Osteocyte (in vitro differentiated cells): ENCODE measurements at regions not wholly inside any gene's neighbourhood (a gene's known extent, or its start where the extent isn't known, plus 50 kb on each side); places are given as distances from the start of the nearest gene placed in this dataset.

ENCODE experiments used
- DNase-seq: peaks from one replicate; pipeline ENCODE4 v3.0.0; 2021; ENCODE audit warnings: mixed read lengths; ENCODE audit not compliant: unreplicated experiment; ENCODE audit errors: extremely low spot score
- H3K27ac Mint-ChIP-seq: one replicate; pipeline ENCODE4 v1.8.0; 2021; ENCODE audit warnings: mild to moderate bottlenecking, mixed read lengths; ENCODE audit not compliant: unreplicated experiment
- H3K27me3 Mint-ChIP-seq: one replicate; pipeline ENCODE4 v1.8.0; 2021; ENCODE audit warnings: mixed read lengths; ENCODE audit not compliant: unreplicated experiment
- H3K36me3 Mint-ChIP-seq: one replicate; pipeline ENCODE4 v1.8.0; 2021; ENCODE audit warnings: mixed read lengths; ENCODE audit not compliant: unreplicated experiment
- H3K4me1 Mint-ChIP-seq: one replicate; pipeline ENCODE4 v1.8.0; 2021; ENCODE audit warnings: mixed read lengths; ENCODE audit not compliant: unreplicated experiment
- H3K4me3 Mint-ChIP-seq: one replicate; pipeline ENCODE4 v1.8.0; 2021; ENCODE audit warnings: mild to moderate bottlenecking, moderate library complexity, mixed read lengths; ENCODE audit not compliant: unreplicated experiment
- H3K9me3 Mint-ChIP-seq: one replicate; pipeline ENCODE4 v1.8.0; 2021; ENCODE audit warnings: mixed read lengths; ENCODE audit not compliant: unreplicated experiment
- CTCF ChIP-seq: fragments of 200-600 bp; sonication (generic); IDR thresholded peaks from 2 replicates; pipeline ENCODE4 v1.5.0; 2021; ENCODE audit warnings: antibody characterized with exemption, mild to moderate bottlenecking, moderate library complexity

- Mint-ChIP-seq H3K9me3 (peaks cover 11% of the 10 kb centered on the region), H3K4me3 (no peak overlapping the region), H3K27ac (no peak overlapping the region), H3K36me3 (no peaks in the 10 kb centered on the region), H3K4me1 (no peaks in the 10 kb centered on the region), H3K27me3 (no peaks in the 10 kb centered on the region)
- DNase-seq: no peak
- no peak for TF ChIP-seq CTCF
These were observed 302.4 kb upstream of the POU3F2 start for GRCh38 chr6:98532004-98532403.

- Mint-ChIP-seq H3K27ac (no peak overlapping the region), H3K27me3 (no peaks in the 10 kb centered on the region), H3K4me1 (no peaks in the 10 kb centered on the region), H3K9me3 (no peaks in the 10 kb centered on the region), H3K36me3 (no peaks in the 10 kb centered on the region), H3K4me3 (no peak overlapping the region)
- DNase-seq: no peak
- no peak for TF ChIP-seq CTCF
These were observed 294.6 kb upstream of the POU3F2 start for GRCh38 chr6:98539741-98540140.

- Mint-ChIP-seq H3K36me3 (no peaks in the 10 kb centered on the region), H3K4me1 (no peaks in the 10 kb centered on the region), H3K27ac (no peak overlapping the region), H3K27me3 (no peaks in the 10 kb centered on the region), H3K9me3 (no peaks in the 10 kb centered on the region), H3K4me3 (no peak overlapping the region)
- TF ChIP-seq CTCF: no peak
- DNase-seq: no peak
These were observed 288.0 kb upstream of the POU3F2 start for GRCh38 chr6:98546376-98546775.

GRCh38 chr6:98547151-98547550 lies 287.2 kb upstream of the POU3F2 start:
- Mint-ChIP-seq H3K27ac (no peak overlapping the region), H3K4me3 (no peak overlapping the region), H3K9me3 (no peaks in the 10 kb centered on the region), H3K36me3 (no peaks in the 10 kb centered on the region), H3K27me3 (peaks cover 2% of the 10 kb centered on the region), H3K4me1 (no peaks in the 10 kb centered on the region)
- no peak for DNase-seq
- TF ChIP-seq CTCF: no peak

- Mint-ChIP-seq H3K36me3 (no peaks in the 10 kb centered on the region), H3K27ac (no peak overlapping the region), H3K27me3 (peaks cover 2% of the 10 kb centered on the region)
These were observed 286.7 kb upstream of the POU3F2 start for GRCh38 chr6:98547634-98548033.

More at GRCh38 chr6:98547634-98548033, 286.7 kb upstream of the POU3F2 start:
- no peak for DNase-seq
- Mint-ChIP-seq H3K9me3 (no peaks in the 10 kb centered on the region), H3K4me1 (no peaks in the 10 kb centered on the region), H3K4me3 (no peak overlapping the region)
- no peak for TF ChIP-seq CTCF
